Keratinocyte (primary cell): ENCODE measurements at regions not wholly inside any gene's neighbourhood (a gene's known extent, or its start where the extent isn't known, plus 50 kb on each side); places are given as distances from the start of the nearest gene placed in this dataset.

Experiments used
- CTCF ChIP-seq, 3 experiments: IDR thresholded peaks in 1 of 3; conservative IDR thresholded peaks in 1 of 3; optimal IDR thresholded peaks in 1 of 3; 2 replicates in 2 of 3; 3 replicates in 1 of 3; pipeline versions ENCODE3 to v1.5.1; 2011; ENCODE audit warnings: low read length in 3 of 3, mild to moderate bottlenecking in 3 of 3, moderate library complexity in 2 of 3, control low read depth in 1 of 3, inconsistent platforms in 1 of 3; ENCODE audit not compliant: insufficient read depth in 2 of 3; ENCODE audit errors: extremely low read depth in 1 of 3
- EZH2 ChIP-seq: IDR thresholded peaks from one replicate; pipeline ENCODE4 v1.6.1; 2012; ENCODE audit warnings: inconsistent platforms, mild to moderate bottlenecking, low read length, moderate library complexity

GRCh38 chr17:13293421-13293820 lies 275.6 kb upstream of the ELAC2 start:
- TF ChIP-seq CTCF (optimal IDR thresholded peaks at IDR 0.05 in 1 of 3, IDR thresholded peaks at IDR 0.05 in 1 of 3, conservative IDR thresholded peaks at IDR 0.05 in 1 of 3; ENCODE audit: extremely low read depth in 1 of 3, insufficient read depth in 2 of 3, low read length in 3 of 3): no peak
- TF ChIP-seq EZH2: no peak
